GM13976 (cell line): ENCODE measurements at regions not wholly inside any gene's neighbourhood (a gene's known extent, or its start where the extent isn't known, plus 50 kb on each side); places are given as distances from the start of the nearest gene placed in this dataset.
"Not testable (repeated sequence)": the region's sequence is repeated elsewhere in the genome, so short reads cannot be mapped to it uniquely, and the experiment has no call there.

ENCODE experiments used
- DNase-seq: peaks from one replicate; pipeline ENCODE4 v3.0.0; 2012; ENCODE audit warnings: low spot score
- CTCF ChIP-seq: IDR thresholded peaks from 2 replicates; pipeline ENCODE4 v1.5.1; 2012; ENCODE audit warnings: borderline replicate concordance, mild to moderate bottlenecking; ENCODE audit not compliant: insufficient read depth; ENCODE audit errors: extremely low read depth, missing control alignments, control extremely low read depth
- in situ Hi-C: fragments of 300-500 bp; cut with MboI; formaldehyde crosslinking; loops from one replicate; pipeline ENCODE4 v1.12.0; 2022; ENCODE audit warnings: low sequenced_read_pairs, mixed read lengths, inconsistent platforms; ENCODE audit not compliant: unreplicated experiment

GRCh38 chr14:65840118-65840751, 427.7 kb downstream of the FUT8 start:
- in situ Hi-C loops: no loop called here
- no peak for DNase-seq

GRCh38 chr14:65840786-65841185, 428.3 kb downstream of the FUT8 start:
- TF ChIP-seq CTCF: no peak
- in situ Hi-C loops: no loop called here
- no peak for DNase-seq

More at GRCh38 chr14:65840118-65840751, 427.7 kb downstream of the FUT8 start:
- TF ChIP-seq CTCF: no peak

GRCh38 chr14:65846196-65846868, 433.8 kb downstream of the FUT8 start:
- DNase-seq: peak; percentile 40
- in situ Hi-C loops: no loop called here
- no peak for TF ChIP-seq CTCF

GRCh38 chr14:65847075-65847847, 434.7 kb downstream of the FUT8 start:
- in situ Hi-C loops: no loop called here
- peak; percentile 56 for DNase-seq
- no peak for TF ChIP-seq CTCF

- in situ Hi-C loops, DNase-seq: not testable (repeated sequence)
Observed at GRCh38 chr14:65847931-65848330, 435.4 kb downstream of the FUT8 start.

GRCh38 chr14:65849091-65849490, 436.6 kb downstream of the FUT8 start:
- in situ Hi-C loops: no loop called here
- no peak for DNase-seq
- TF ChIP-seq CTCF: no peak

- no peak for DNase-seq
- in situ Hi-C loops: no loop called here
- TF ChIP-seq CTCF: no peak
Observed at GRCh38 chr14:65849558-65849957, 437.0 kb downstream of the FUT8 start.
